BJ (cell line): ENCODE measurements at regions not wholly inside any gene's neighbourhood (a gene's known extent, or its start where the extent isn't known, plus 50 kb on each side); places are given as distances from the start of the nearest gene placed in this dataset.

Experiments used
- CTCF ChIA-PET: fragments of 350-600 bp; formaldehyde crosslinking; extraction: SDS; loops from one replicate; lab custom pipeline; 2021; ENCODE audit warnings: antibody characterized with exemption, inconsistent platforms; lab: Yijun Ruan, JAX
- POLR2A ChIA-PET: fragments of 300-600 bp; sonication (Branson Sonifier 250); formaldehyde crosslinking; extraction: SDS; loops from one replicate; lab custom pipeline; 2021; ENCODE audit warnings: antibody characterized with exemption; lab: Charles Lee
- DNase-seq: peaks from one replicate; pipeline ENCODE4 v3.0.0-alpha.2; 2011; ENCODE audit warnings: low read depth
- H3K27me3 ChIP-seq: 2 replicates; pipeline ENCODE4 v1.6.0; 2011; ENCODE audit warnings: low read length; ENCODE audit not compliant: control insufficient read depth, insufficient read depth
- H3K36me3 ChIP-seq: 2 replicates; pipeline ENCODE4 v1.5.1; 2011; ENCODE audit warnings: low read length; ENCODE audit not compliant: control insufficient read depth, insufficient read depth
- H3K4me3 ChIP-seq: 2 replicates; pipeline ENCODE4 v1.5.1; 2011; ENCODE audit warnings: low read depth, mild to moderate bottlenecking, control low read depth, low read length
- CTCF ChIP-seq: IDR thresholded peaks from 2 replicates; pipeline ENCODE4 v1.5.1; 2011; ENCODE audit warnings: low read depth, mild to moderate bottlenecking, control low read depth, inconsistent platforms, low read length, moderate library complexity; ENCODE audit not compliant: insufficient read depth

- no peak for TF ChIP-seq CTCF
- POLR2A ChIA-PET: no interaction called here
Observed at GRCh38 chr2:35522450-35522849, 833.1 kb upstream of the CRIM1 start.

GRCh38 chr2:35510636-35511035 lies 844.9 kb upstream of the CRIM1 start:
- DNase-seq: no peak
- no peaks in the 10 kb centered on the region for H3K27me3 ChIP-seq
- no peaks in the 10 kb centered on the region for H3K36me3 ChIP-seq
- ChIA-PET POLR2A (no interaction called here), CTCF (no interaction called here)
- TF ChIP-seq CTCF: no peak
- H3K4me3 ChIP-seq: no peak overlapping the region

More at GRCh38 chr2:35522450-35522849, 833.1 kb upstream of the CRIM1 start:
- no peak for DNase-seq
- Histone ChIP-seq H3K36me3 (no peaks in the 10 kb centered on the region), H3K27me3 (no peaks in the 10 kb centered on the region), H3K4me3 (no peak overlapping the region)
- CTCF ChIA-PET: no interaction called here

GRCh38 chr2:35508601-35509000 lies 847.0 kb upstream of the CRIM1 start:
- H3K27me3 ChIP-seq: no peaks in the 10 kb centered on the region
- DNase-seq: no peak
- CTCF ChIA-PET: no interaction called here
- TF ChIP-seq CTCF: no peak
- H3K36me3 ChIP-seq: no peaks in the 10 kb centered on the region
- no peak overlapping the region for H3K4me3 ChIP-seq
- POLR2A ChIA-PET: no interaction called here

- ChIA-PET POLR2A (no interaction called here), CTCF (no interaction called here)
- Histone ChIP-seq H3K4me3 (no peak overlapping the region), H3K27me3 (no peaks in the 10 kb centered on the region), H3K36me3 (no peaks in the 10 kb centered on the region)
- DNase-seq: no peak
- no peak for TF ChIP-seq CTCF
Observed at GRCh38 chr2:35504419-35504818, 851.2 kb upstream of the CRIM1 start.

- Histone ChIP-seq H3K4me3 (no peak overlapping the region), H3K36me3 (no peaks in the 10 kb centered on the region), H3K27me3 (no peaks in the 10 kb centered on the region)
- no peak for TF ChIP-seq CTCF
- POLR2A ChIA-PET: no interaction called here
- no peak for DNase-seq
- CTCF ChIA-PET: no interaction called here
Observed at GRCh38 chr2:35503738-35504199, 851.8 kb upstream of the CRIM1 start.
